ENCODE measurements at regions not wholly inside any gene's neighbourhood (a gene's known extent, or its start where the extent isn't known, plus 50 kb on each side); places are given as distances from the start of the nearest gene placed in this dataset.

DNA sequence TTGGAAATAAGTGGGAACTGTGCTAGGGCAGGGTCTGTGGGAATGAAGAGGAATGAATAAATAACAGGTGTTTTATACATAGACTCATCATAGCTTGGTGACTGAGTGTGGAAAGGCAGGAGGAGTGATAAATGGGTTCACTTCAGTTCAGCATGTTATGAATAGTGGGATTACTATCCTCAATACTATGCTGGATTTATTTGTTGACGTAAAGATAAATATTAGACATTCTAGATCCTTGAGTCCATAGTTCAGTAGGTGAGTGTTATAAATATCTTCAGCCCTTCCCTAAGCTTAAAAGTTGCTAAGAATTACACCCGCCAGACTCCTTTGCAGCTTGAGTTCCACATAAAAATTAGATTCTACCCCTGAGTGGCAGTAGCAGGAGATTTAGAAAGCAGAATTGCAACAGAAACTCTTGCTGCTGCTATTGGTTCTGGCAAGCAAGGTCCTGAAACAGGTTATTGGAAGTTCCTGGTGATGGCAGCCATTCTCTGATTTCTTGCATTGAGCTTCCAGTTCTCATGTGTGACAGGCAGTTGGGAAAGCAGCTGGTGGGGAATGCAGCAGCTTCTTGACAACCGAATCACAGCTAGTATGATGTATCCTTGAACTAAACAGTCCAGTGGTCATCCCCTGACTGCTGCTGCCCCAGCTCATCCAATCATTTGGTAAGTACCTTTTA, 1558.9 kb downstream of the FAM181B start:
- no peaks in the 10 kb centered on the region for H3K36me3 Mint-ChIP-seq (ENCODE audit: low read depth)

DNA sequence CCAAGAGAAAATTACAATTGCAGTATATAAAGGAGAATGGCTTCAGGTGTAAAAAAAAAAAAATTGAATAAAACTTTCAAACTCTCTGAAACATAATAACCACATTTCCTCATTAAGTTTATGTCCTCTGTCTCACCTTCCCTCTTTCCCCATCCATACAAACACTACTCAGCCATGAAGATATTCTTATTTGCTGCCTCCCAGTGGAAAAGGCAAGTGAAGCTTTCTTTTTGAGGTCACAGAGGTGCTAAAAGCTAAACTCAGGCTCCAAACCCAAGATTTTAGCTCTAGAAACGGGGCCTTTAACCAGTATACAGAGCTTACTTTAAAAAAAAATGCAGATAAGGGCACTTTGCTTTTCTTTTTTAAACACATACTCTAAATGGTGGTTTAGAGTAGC, 1568.5 kb downstream of the FAM181B start:
- Mint-ChIP-seq H3K4me1 (no peaks in the 10 kb centered on the region), H3K36me3 (ENCODE audit: low read depth) (no peaks in the 10 kb centered on the region), H3K27ac (no peak overlapping the region), H3K4me3 (no peak overlapping the region), H3K9me3 (no peaks in the 10 kb centered on the region), H3K27me3 (ENCODE audit: low read depth, poor library complexity) (no peaks in the 10 kb centered on the region)
- TF ChIP-seq, protein P1, sequence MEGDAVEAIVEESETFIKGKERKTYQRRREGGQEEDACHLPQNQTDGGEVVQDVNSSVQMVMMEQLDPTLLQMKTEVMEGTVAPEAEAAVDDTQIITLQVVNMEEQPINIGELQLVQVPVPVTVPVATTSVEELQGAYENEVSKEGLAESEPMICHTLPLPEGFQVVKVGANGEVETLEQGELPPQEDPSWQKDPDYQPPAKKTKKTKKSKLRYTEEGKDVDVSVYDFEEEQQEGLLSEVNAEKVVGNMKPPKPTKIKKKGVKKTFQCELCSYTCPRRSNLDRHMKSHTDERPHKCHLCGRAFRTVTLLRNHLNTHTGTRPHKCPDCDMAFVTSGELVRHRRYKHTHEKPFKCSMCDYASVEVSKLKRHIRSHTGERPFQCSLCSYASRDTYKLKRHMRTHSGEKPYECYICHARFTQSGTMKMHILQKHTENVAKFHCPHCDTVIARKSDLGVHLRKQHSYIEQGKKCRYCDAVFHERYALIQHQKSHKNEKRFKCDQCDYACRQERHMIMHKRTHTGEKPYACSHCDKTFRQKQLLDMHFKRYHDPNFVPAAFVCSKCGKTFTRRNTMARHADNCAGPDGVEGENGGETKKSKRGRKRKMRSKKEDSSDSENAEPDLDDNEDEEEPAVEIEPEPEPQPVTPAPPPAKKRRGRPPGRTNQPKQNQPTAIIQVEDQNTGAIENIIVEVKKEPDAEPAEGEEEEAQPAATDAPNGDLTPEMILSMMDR (IDR thresholded peaks at IDR 0.05): no peak
- DNase-seq: no peak

More for the DNA sequence above, 1558.9 kb downstream of the FAM181B start:
- Mint-ChIP-seq H3K4me3 (no peak overlapping the region), H3K27ac (no peak overlapping the region), H3K4me1 (no peaks in the 10 kb centered on the region), H3K9me3 (no peaks in the 10 kb centered on the region), H3K27me3 (ENCODE audit: low read depth, poor library complexity) (no peaks in the 10 kb centered on the region)
- TF ChIP-seq, protein P1 (IDR thresholded peaks at IDR 0.05): no peak
- no peak for DNase-seq

GRCh38 chr11:81159900-81160299, 1573.8 kb downstream of the FAM181B start:
- Mint-ChIP-seq H3K4me1 (no peaks in the 10 kb centered on the region), H3K9me3 (no peaks in the 10 kb centered on the region), H3K27ac (no peak overlapping the region), H3K36me3 (ENCODE audit: low read depth) (no peaks in the 10 kb centered on the region), H3K27me3 (ENCODE audit: low read depth, poor library complexity) (peaks cover 4% of the 10 kb centered on the region), H3K4me3 (no peak overlapping the region)
- no peak for DNase-seq
- TF ChIP-seq, protein P1 (IDR thresholded peaks at IDR 0.05): no peak

GRCh38 chr11:81135570-81135969, 1598.1 kb downstream of the FAM181B start:
- H3K4me1 Mint-ChIP-seq: no peaks in the 10 kb centered on the region

GRCh38 chr11:81129618-81130017, 1604.0 kb downstream of the FAM181B start:
- Mint-ChIP-seq H3K27ac (no peak overlapping the region), H3K27me3 (ENCODE audit: low read depth, poor library complexity) (no peaks in the 10 kb centered on the region), H3K36me3 (ENCODE audit: low read depth) (no peaks in the 10 kb centered on the region), H3K4me3 (no peak overlapping the region), H3K4me1 (no peaks in the 10 kb centered on the region), H3K9me3 (no peaks in the 10 kb centered on the region)
- TF ChIP-seq, protein P1 (IDR thresholded peaks at IDR 0.05): no peak
- DNase-seq: no peak

More at GRCh38 chr11:81135570-81135969, 1598.1 kb downstream of the FAM181B start:
- Mint-ChIP-seq H3K9me3 (no peaks in the 10 kb centered on the region), H3K27me3 (ENCODE audit: low read depth, poor library complexity) (no peaks in the 10 kb centered on the region), H3K36me3 (ENCODE audit: low read depth) (no peaks in the 10 kb centered on the region), H3K27ac (no peak overlapping the region), H3K4me3 (no peak overlapping the region)
- TF ChIP-seq, protein P1 (IDR thresholded peaks at IDR 0.05): no peak
- no peak for DNase-seq

DNA sequence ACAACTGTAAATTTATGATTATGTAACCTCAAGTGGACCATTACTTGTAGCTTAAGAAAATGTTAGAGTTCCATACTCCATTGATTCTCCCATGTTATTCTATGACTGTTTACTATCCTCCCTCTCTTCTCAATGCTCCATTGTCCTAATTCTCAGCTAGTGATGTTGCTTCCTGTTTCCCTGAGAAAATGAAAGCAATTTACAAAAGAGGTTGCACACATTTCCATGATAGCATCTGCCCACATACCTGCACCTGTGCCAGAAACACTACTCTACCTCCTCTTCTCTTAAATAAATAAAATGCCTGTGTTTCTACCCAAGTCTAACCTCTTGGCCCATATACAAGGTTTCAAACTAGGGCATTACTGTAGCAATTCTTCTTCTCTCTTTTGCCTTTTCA, 1620.9 kb downstream of the FAM181B start:
- TF ChIP-seq, protein P1 (IDR thresholded peaks at IDR 0.05): no peak
- Mint-ChIP-seq H3K4me1 (no peaks in the 10 kb centered on the region), H3K4me3 (no peak overlapping the region), H3K27me3 (ENCODE audit: low read depth, poor library complexity) (no peaks in the 10 kb centered on the region), H3K9me3 (no peaks in the 10 kb centered on the region), H3K36me3 (ENCODE audit: low read depth) (no peaks in the 10 kb centered on the region), H3K27ac (no peak overlapping the region)
- DNase-seq: no peak

Measured in nephron progenitor cell (in vitro differentiated cells).